ENCODE measurements at regions not wholly inside any gene's neighbourhood (a gene's known extent, or its start where the extent isn't known, plus 50 kb on each side); places are given as distances from the start of the nearest gene placed in this dataset.

DNA sequence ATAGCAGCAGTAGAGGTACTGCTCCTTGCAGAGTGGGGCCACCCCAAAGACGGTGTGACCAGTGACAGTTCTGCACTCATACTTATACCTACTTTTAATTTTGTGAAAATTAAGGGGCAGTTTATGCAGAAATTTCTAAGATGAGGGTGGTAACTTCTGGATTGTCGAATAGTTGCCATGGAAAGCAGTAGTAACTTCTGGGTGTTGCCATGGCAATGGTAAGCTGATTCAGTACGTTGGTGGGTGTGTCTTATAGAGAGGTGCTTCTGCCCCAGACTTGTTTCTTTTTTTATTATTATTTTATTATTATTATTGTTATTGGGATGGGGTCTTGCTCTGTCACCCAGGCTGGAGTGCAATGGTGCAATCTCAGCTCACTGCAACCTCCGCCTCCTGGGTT, 82.8 kb upstream of the L3MBTL4 start:
- TF ChIP-seq, protein P1, sequence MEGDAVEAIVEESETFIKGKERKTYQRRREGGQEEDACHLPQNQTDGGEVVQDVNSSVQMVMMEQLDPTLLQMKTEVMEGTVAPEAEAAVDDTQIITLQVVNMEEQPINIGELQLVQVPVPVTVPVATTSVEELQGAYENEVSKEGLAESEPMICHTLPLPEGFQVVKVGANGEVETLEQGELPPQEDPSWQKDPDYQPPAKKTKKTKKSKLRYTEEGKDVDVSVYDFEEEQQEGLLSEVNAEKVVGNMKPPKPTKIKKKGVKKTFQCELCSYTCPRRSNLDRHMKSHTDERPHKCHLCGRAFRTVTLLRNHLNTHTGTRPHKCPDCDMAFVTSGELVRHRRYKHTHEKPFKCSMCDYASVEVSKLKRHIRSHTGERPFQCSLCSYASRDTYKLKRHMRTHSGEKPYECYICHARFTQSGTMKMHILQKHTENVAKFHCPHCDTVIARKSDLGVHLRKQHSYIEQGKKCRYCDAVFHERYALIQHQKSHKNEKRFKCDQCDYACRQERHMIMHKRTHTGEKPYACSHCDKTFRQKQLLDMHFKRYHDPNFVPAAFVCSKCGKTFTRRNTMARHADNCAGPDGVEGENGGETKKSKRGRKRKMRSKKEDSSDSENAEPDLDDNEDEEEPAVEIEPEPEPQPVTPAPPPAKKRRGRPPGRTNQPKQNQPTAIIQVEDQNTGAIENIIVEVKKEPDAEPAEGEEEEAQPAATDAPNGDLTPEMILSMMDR (IDR thresholded peaks at IDR 0.05) = no peak
- no peak for TF ChIP-seq POLR2A (IDR thresholded peaks at IDR 0.05)
